ENCODE measurements at regions not wholly inside any gene's neighbourhood (a gene's known extent, or its start where the extent isn't known, plus 50 kb on each side); places are given as distances from the start of the nearest gene placed in this dataset.

- Histone ChIP-seq H3K23ac (ENCODE audit: insufficient read length, low read depth, low read length) (no peak overlapping the region), H3K23me2 (ENCODE audit: insufficient read length, low read depth, low read length, poor library complexity, severe bottlenecking) (no peaks in the 10 kb centered on the region), H2BK5ac (ENCODE audit: insufficient read length, low read length) (no peak overlapping the region), H3K56ac (ENCODE audit: insufficient read length, low read depth, low read length) (no peak overlapping the region), H3K4ac (ENCODE audit: low read depth, low read length) (no peak overlapping the region), H2BK12ac (ENCODE audit: insufficient read length, low read depth, low read length) (no peak overlapping the region), H3K27me3 (ENCODE audit: insufficient read depth, low read length) (no peaks in the 10 kb centered on the region), H4K5ac (ENCODE audit: insufficient read length, low read depth, low read length) (no peak overlapping the region), H3K4me2 (ENCODE audit: insufficient read depth, insufficient read length, low read length) (no peak overlapping the region), H3K79me1 (ENCODE audit: insufficient read depth, low read depth, low read length, poor library complexity, severe bottlenecking) (peaks cover 9% of the 10 kb centered on the region), H3K9me3 (ENCODE audit: control insufficient read depth, low read depth, low read length) (no peaks in the 10 kb centered on the region), H3K4me1 (ENCODE audit: insufficient read depth, low read length) (no peaks in the 10 kb centered on the region), H4K20me1 (ENCODE audit: control insufficient read depth, insufficient read depth, insufficient read length) (no peaks in the 10 kb centered on the region), H3K9ac (ENCODE audit: extremely low read depth, insufficient read length, low read length) (no peak overlapping the region), H4K91ac (ENCODE audit: insufficient read length, low read depth, low read length) (no peak overlapping the region), H3K18ac (ENCODE audit: insufficient read length, low read depth, low read length) (no peak overlapping the region), H2BK120ac (ENCODE audit: low read depth, low read length, poor library complexity, severe bottlenecking) (no peak overlapping the region), H3K14ac (ENCODE audit: insufficient read depth, low read length) (no peak overlapping the region), H2BK15ac (ENCODE audit: low read depth, low read length) (no peak overlapping the region), H4K8ac (replicated peaks; ENCODE audit: insufficient read length, low read depth, low read length) (no peak overlapping the region), H3T11ph (ENCODE audit: low read length) (no peak overlapping the region), H2BK20ac (ENCODE audit: low read depth, low read length, poor library complexity, severe bottlenecking) (no peak overlapping the region), H2AK5ac (ENCODE audit: insufficient read length, low read length) (no peak overlapping the region), H3K79me2 (ENCODE audit: insufficient read depth, low read length) (peaks cover 5% of the 10 kb centered on the region; the same call in 1 of the 2 replicates), H2AFZ (ENCODE audit: low read length) (no peak overlapping the region), H3K27ac (ENCODE audit: insufficient read length, low read depth, low read length) (no peak overlapping the region)
- H3K27ac Mint-ChIP-seq: no peak overlapping the region
- H3K9me3 Mint-ChIP-seq: no peaks in the 10 kb centered on the region
- no peak for DNase-seq
- no peak for TF ChIP-seq CTCF (conservative IDR thresholded peaks at IDR 0.05)
- no peaks in the 10 kb centered on the region for H3K27me3 Mint-ChIP-seq (ENCODE audit: low read depth)
- no CpG with 5 or more reads among the region's 5 CpGs for WGBS (ENCODE audit: extremely low coverage, insufficient read length, low lambda C conversion rate)
- peaks cover 25% of the 10 kb centered on the region in 2 experiments for H3K4me1 Mint-ChIP-seq
- peaks cover 1 to 10% (median 4%) of the 10 kb centered on the region in 3 experiments; a peak in 5 of 7 replicates for H3K36me3 Mint-ChIP-seq (ENCODE audit: insufficient read depth in 1 of 3, low read depth in 3 of 3)
- no peak overlapping the region for H3K4me3 Mint-ChIP-seq
These were observed 447.5 kb downstream of the PCNX1 start for GRCh38 chr14:71354801-71355200.
